Muscle of arm (tissue), 1 donor: ENCODE measurements at regions not wholly inside any gene's neighbourhood (a gene's known extent, or its start where the extent isn't known, plus 50 kb on each side); places are given as distances from the start of the nearest gene placed in this dataset.
"Not testable (repeated sequence)": the region's sequence is repeated elsewhere in the genome, so short reads cannot be mapped to it uniquely, and the experiment has no call there.

ENCODE experiments used
- DNase-seq: peaks from one replicate; pipeline ENCODE4 v3.0.0-alpha.2; 2013

- DNase-seq = no peak
Observed at GRCh38 chrX:39398215-39398962, 597.1 kb downstream of the MID1IP1 start.

DNA sequence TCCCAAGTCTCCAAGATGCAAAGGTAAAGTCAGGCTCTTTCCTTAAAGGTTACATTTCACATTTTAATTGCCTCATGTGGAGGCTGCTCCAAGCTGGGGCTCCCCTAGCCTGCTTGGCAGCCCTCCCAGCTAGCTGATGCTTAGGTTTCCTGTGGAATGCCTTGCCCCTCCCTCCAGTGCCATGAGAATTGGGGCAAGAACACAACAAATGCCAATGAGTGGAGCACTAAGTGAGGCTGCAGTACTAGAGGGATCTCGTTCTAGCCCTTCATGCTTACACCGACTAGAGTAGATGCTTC lies 597.7 kb downstream of the MID1IP1 start:
- DNase-seq = no peak

- no peak for DNase-seq
Observed at GRCh38 chrX:39399387-39399786, 598.1 kb downstream of the MID1IP1 start.

DNA sequence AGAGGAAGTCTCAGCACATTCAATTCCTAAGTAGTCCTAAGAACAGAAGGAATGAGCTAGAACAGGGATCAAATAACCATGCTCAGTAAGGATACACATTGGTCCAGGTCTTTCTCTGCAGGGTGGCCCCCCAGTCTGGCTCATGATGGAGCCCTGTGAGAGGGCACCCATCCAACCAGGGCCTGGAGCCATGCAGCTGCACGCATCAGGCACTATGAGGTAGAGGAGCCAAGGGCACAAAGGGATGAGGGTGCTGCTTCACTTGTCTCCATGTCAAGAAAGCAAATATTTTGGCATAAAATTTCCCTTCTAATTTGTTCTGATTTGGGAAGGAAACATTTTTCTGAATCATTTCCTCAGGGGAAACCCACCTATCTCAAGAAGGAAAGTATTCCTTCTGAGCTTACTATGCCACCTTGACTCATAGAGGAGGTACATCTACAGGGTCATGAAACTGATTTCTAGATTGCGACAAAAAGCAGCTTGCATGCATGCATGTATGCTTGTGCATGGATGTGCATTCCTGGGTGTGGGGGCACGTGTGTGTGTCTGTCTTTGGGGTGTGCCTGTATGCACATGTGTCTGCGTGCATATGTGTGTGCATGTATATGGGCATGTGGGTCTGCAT lies 600.3 kb downstream of the MID1IP1 start:
- no peak for DNase-seq

- no peak for DNase-seq
Observed at GRCh38 chrX:39402158-39402557, 600.9 kb downstream of the MID1IP1 start.

GRCh38 chrX:39406799-39407198 lies 605.5 kb downstream of the MID1IP1 start:
- no peak for DNase-seq

DNA sequence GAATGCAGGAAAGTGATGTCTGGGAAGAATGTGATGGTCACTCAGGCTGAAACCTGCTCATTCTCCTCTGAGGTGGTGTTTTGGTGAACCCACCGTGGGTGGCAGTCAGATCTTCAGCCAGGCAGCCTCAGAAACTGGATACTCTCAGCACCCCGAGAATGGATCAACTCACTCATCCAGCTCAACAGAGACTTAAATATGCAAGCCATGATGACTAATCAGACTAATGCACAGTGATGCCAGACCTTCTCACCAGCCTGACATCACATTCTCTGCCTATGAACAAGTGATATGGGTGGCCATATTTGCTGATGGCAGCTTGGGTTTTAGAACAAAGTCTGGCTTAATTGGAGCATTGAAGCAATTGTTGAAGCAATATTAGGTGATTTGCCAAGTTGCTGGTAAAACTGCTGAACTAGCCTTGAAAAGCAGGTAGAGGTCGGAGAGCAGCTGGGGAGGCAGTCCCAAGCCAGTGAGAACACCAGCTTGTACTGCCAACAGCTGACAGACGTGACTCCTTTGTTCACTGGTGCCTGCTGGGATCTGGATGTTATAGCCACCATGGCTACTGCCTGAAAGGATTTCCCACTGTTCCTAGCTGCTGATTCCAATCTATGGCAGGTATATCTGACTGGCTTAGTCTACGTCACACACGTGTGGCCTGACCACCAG lies 608.1 kb downstream of the MID1IP1 start:
- no peak for DNase-seq

GRCh38 chrX:39414290-39414854 lies 613.1 kb downstream of the MID1IP1 start:
- no peak for DNase-seq

DNA sequence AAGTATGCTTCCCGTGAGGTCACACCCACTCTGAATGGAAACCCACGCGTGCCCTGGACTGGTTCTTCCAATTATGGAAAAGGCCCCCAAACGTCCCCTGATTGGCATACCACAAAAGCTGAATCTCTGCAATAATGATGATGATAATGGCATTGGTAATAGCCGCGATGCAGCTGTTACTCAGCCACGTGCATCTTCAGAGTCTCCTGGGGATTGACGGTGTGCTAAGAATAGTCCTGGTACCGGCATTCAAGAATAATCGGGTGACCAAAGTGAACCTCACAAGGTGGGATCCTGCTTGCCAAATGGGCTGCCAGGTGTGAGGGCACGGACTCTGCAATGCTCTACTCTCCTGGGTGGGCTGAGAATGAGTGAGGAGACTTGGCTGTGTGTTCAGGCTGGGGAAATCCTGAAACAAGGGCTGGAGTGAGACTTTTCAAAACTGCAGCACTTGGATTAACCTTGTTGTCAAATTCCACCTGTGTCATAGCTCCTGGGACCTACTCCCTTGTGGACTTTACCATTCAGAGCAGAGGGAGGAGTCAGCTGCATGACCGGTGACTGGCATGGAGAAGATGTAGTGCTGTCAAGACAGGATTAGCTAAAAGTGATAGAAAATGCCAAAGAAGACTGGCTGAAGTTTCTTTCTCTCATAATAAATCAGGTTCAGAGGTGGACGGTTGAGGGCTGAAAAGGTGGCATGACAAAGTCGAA lies 615.4 kb downstream of the MID1IP1 start:
- DNase-seq = no peak

DNA sequence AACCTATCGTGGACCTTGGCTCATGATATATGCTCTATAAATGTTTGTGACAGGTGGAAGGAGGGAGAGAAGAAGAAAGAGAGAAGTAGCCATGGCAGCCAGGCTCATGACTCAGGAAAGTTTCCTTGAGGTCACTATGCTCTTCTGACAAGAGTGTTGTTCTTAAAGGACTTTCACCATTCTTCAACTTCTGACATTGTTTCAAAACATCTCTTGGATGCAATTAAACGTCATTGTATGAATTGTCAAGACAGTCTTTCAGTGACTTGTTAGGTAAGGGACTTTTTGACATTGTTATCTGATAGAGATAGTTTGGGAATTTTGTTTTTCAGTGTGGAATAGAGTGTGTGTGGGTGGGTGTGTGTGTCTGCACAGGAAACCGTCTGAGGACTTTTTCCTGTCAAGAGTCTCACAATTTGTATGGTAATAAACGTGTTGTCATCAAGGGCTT lies 617.0 kb downstream of the MID1IP1 start:
- no peak for DNase-seq

GRCh38 chrX:39418731-39419638 lies 617.7 kb downstream of the MID1IP1 start:
- DNase-seq = no peak

DNA sequence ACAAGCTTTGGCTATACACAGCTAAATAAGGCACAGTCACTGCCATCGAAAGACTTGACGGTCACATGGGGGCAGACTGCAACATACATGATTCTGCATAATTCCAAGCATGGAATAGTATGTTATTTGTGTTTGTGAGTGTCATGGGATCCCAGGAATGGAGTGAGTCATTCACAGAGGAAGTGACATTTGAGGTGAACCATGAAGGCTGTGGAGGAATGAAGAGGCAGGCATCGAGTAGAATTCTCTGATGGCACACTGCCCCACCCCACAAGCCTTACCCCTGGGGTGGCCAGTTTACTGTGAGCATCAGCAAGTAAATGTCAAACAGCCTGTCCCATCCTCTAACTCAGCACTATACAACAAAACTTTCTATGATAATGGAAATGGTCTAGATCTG lies 619.7 kb downstream of the MID1IP1 start:
- no peak for DNase-seq

- DNase-seq = no peak
Observed at GRCh38 chrX:39425124-39425806, 624.0 kb downstream of the MID1IP1 start.

DNA sequence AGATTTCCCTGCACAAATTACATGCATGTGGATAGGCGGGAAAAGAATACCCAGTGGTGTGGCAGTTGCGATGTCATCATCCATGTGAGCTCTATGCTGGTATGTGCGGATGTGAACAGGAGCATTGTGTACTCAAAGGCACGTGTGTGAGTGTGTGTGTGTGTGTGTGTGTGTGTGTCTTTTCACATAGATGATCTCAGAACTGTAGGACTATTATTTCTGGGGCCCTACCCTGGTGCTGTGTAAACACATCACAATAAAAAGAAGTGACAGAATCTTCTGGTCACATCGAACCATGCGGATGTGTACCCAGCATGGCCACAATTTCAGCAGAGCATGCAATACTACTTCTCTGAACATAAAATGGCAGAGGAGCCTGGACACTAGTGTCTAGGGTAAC lies 624.8 kb downstream of the MID1IP1 start:
- no peak for DNase-seq

DNA sequence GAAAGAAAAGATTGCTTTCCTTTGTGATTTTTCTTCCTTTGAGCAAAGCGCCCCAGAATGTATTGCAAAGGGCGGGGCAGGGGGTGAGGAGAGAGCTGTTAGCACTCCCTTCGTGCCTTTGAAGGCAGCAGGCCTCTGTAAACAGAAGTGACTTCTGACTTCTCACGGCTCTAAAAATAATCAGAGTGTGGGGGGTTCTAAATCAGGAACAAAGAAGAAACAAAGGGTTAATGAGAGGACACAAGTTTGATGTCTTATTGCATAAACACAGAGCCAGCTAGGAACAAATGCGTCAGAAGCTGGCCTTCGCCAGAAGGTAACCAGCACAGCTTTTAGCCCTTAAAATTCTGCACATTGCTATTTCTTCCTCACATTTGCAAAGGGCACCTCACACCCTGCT lies 626.2 kb downstream of the MID1IP1 start:
- no peak for DNase-seq

- no peak for DNase-seq
Observed at GRCh38 chrX:39427906-39428305, 626.6 kb downstream of the MID1IP1 start.

- no peak for DNase-seq
Observed at GRCh38 chrX:39430551-39430950, 629.3 kb downstream of the MID1IP1 start.

GRCh38 chrX:39431893-39432292 lies 630.6 kb downstream of the MID1IP1 start:
- no peak for DNase-seq

DNA sequence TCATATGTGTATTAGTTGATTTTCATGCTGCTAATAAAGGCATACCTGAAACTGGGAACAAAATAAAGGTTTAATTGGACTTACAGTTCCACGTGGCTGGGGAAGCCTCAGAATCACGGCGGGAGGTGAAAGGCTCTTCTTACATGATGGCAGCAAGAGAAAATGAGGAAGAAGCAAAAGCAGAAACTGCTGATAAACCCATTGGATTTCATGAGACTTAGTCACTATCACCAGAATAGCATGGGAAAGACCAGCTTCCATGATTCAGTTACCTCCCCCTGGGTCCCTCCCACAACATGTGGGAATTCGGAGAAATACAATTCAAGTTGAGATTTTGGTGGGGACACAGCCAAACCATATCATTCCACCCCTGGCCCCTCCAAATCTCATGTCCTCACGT lies 633.4 kb downstream of the MID1IP1 start:
- DNase-seq = not testable (repeated sequence)

DNA sequence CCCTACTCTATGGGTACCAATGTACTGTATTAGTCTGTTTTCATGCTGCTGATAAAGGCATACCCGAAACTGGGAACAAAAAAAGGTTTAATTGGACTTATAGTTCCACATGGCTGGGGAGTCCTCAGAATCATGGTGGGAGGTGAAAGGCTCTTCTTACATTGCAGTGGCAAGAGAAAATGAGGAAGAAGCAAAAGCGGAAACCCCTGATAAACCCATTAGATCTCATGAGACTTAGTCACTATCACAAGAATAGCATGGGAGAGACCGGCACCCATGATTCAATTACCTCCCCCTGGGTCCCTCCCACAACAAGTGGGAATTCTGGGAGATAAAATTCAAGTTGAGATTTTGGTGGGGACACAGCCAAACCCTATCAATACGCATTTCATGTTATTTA lies 635.3 kb downstream of the MID1IP1 start:
- not testable (repeated sequence) for DNase-seq
